Cardiac muscle cell (in vitro differentiated cells and primary cell): ENCODE measurements at regions not wholly inside any gene's neighbourhood (a gene's known extent, or its start where the extent isn't known, plus 50 kb on each side); places are given as distances from the start of the nearest gene placed in this dataset.

ENCODE experiments used
- DNase-seq, 2 donors: peaks; one replicate each; pipeline versions ENCODE4 v3.0.0 to v3.0.0-alpha.2; 2010 to 2017; ENCODE audit warnings: low read depth in 1 of 2, low spot score in 1 of 2
- H3K27ac ChIP-seq: fragments of 200-600 bp; sonication (generic); 2 replicates; pipeline ENCODE4 v1.5.1; 2016
- H3K27me3 ChIP-seq: fragments of 200-600 bp; sonication (generic); 2 replicates; pipeline ENCODE4 v1.6.0; 2016; ENCODE audit warnings: control low read depth
- H3K36me3 ChIP-seq: fragments of 200-600 bp; sonication (generic); 2 replicates; pipeline ENCODE4 v1.5.1; 2016; ENCODE audit warnings: control low read depth
- H3K4me1 ChIP-seq: fragments of 200-600 bp; sonication (generic); 2 replicates; pipeline ENCODE4 v1.8.1; 2017; ENCODE audit warnings: low read depth, mild to moderate bottlenecking, mixed run types
- H3K4me3 ChIP-seq: fragments of 200-600 bp; sonication (generic); 2 replicates; pipeline ENCODE4 v1.5.1; 2016; ENCODE audit warnings: mild to moderate bottlenecking
- H3K9me3 ChIP-seq: fragments of 200-600 bp; sonication (generic); 2 replicates; pipeline ENCODE4 v1.5.1; 2017; ENCODE audit warnings: low read depth, mild to moderate bottlenecking, control low read depth
- CTCF ChIP-seq: IDR thresholded peaks from 2 replicates; pipeline ENCODE4 v1.5.1; 2012; ENCODE audit warnings: low read depth, mild to moderate bottlenecking, low read length

- Histone ChIP-seq H3K4me3 (no peak overlapping the region), H3K27ac (no peak overlapping the region), H3K9me3 (no peaks in the 10 kb centered on the region), H3K36me3 (no peaks in the 10 kb centered on the region), H3K27me3 (no peaks in the 10 kb centered on the region), H3K4me1 (peaks cover 12% of the 10 kb centered on the region)
- DNase-seq, result peak; percentile 32 to 37
- no peak for TF ChIP-seq CTCF
Observed at GRCh38 chr7:80347173-80347572, 164.7 kb downstream of the GNAT3 start.

GRCh38 chr7:80346704-80347103 is 165.2 kb downstream of the GNAT3 start:
- TF ChIP-seq CTCF, result no peak
- peaks cover 12% of the 10 kb centered on the region for H3K4me1 ChIP-seq
- no peak overlapping the region for H3K4me3 ChIP-seq
- no peaks in the 10 kb centered on the region for H3K36me3 ChIP-seq
- H3K27me3 ChIP-seq, result no peaks in the 10 kb centered on the region
- H3K27ac ChIP-seq, result no peak overlapping the region
- peak in 1 of 2 donors; percentile 57 for DNase-seq
- no peaks in the 10 kb centered on the region for H3K9me3 ChIP-seq

DNA sequence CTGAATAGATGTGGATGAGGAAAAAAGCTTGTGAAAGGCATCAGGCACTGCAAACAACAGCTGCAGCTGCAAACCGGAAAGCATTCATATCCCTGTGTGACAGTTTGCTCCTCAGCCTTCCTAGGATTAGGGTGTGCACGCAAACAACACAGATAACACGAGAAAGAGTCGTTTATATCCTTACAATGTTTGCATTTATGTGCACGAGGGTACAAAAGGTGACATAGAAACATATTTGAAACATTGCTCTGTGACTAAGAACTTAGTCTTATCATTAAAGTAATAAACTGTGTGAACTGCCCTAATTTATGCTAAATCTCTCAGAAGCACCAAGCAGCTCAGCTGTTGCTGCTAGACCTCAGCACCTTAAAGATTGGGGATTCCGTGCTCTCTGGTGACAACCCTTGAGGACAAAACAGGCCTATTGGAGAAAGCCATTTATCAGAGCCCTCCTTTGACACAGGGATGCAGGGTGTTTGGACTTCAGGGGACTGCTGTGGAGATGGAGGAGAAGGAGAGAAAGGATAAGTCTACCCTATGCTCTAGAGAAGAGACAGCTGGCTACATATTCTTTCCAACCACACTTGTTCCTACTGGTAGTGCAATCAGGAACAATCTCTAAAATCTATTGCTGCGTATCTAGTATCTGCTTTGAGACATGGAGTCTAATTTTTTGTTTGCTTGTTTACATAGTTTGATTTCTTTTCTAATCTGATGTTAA is 176.2 kb downstream of the GNAT3 start:
- Histone ChIP-seq H3K27me3 (no peaks in the 10 kb centered on the region), H3K36me3 (no peaks in the 10 kb centered on the region), H3K27ac (no peak overlapping the region), H3K4me3 (no peak overlapping the region), H3K9me3 (no peaks in the 10 kb centered on the region), H3K4me1 (no peaks in the 10 kb centered on the region)
- no peak for TF ChIP-seq CTCF
- DNase-seq, result peak in 1 of 2 donors; percentile 42

DNA sequence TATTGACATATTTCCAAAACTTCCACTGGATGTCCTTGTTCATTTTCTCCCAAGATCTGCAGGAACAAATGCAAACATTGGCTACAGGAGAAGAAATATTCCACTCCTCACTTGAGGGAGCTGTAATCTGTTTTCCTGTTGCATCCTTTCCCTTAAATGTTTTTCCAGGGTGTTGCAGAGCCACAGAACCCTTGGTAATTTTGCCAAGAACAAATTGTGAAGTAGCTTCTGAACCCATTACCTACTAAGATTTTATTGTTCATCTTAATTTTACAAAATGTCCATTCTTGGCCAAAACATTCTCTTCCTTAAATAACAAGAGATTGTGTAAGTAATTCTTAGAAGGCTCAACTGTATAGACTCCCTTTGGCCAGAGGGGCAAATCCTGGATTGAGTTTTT is 177.0 kb downstream of the GNAT3 start:
- no peaks in the 10 kb centered on the region for H3K9me3 ChIP-seq
- DNase-seq, result peak in 1 of 2 donors; percentile 71
- H3K36me3 ChIP-seq, result no peaks in the 10 kb centered on the region
- no peak for TF ChIP-seq CTCF
- no peaks in the 10 kb centered on the region for H3K27me3 ChIP-seq
- H3K4me3 ChIP-seq, result no peak overlapping the region
- H3K4me1 ChIP-seq, result no peaks in the 10 kb centered on the region
- H3K27ac ChIP-seq, result no peak overlapping the region

- no peak for TF ChIP-seq CTCF
- Histone ChIP-seq H3K27me3 (no peaks in the 10 kb centered on the region), H3K9me3 (no peaks in the 10 kb centered on the region), H3K4me3 (no peak overlapping the region), H3K27ac (no peak overlapping the region), H3K4me1 (no peaks in the 10 kb centered on the region), H3K36me3 (no peaks in the 10 kb centered on the region)
- DNase-seq, result no peak
Observed at GRCh38 chr7:80334196-80334595, 177.7 kb downstream of the GNAT3 start.
